ENCODE measurements at regions not wholly inside any gene's neighbourhood (a gene's known extent, or its start where the extent isn't known, plus 50 kb on each side); places are given as distances from the start of the nearest gene placed in this dataset.

DNA sequence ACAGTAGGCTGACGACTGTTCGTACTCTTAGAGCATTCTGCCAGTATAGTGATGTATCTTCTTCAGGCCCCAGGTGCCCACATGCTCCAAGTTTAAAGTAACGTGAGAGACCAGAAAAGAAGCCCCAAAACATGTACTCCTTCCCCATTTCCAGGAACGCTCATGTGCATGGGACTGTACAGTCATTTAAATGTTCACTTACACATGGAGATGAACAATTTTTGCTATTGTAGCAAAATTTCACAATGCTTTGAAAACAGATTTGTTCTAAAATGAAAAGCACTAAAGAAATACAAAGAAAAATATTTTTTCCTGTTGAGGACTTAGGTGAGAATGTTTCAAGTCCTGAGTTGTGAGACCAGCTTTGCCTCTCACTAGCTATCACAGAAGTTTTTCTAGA is 269.3 kb upstream of the PRDM1 start:
- DNase-seq = no peak

DNA sequence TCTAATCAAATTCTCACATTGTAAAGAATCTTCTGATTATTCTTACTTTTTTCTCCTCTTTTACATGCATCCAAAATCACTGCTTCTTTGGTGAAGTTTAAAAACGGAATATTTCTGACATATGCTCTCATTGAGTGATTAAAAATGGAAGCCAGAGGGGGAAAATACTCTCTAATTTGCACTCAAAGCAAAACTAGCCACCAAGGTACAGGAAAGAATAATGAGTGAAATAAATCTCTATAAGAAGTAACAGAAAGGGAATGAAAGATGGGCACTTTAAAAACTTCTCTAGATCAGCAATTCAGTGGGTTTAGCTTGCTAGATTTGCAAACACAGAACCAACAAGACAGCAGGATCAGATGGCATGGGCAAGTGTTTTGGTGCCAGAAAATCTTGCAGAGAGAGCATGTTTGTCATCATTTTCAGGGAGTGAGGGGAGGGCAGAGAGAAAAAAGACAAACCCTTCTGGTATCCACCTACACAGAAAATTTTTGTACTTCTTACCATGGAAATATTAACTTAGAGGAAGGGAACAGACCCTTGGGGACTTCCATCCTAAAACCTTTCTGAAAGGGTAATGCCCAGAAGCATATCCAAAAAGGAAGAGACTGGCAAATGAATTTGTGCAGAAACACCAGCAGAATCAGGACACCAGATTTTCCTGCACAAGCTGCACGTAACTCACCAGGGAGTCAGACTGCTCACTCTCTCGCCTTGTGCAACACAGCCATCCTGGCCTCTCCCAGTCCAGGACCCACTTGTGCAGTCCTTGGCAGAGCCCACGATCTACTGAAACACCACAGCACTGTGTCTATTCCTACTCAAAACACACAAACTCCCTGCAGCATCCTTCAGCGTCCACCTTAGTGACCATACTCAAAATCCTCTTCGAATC is 270.2 kb upstream of the PRDM1 start:
- DNase-seq = no peak

DNA sequence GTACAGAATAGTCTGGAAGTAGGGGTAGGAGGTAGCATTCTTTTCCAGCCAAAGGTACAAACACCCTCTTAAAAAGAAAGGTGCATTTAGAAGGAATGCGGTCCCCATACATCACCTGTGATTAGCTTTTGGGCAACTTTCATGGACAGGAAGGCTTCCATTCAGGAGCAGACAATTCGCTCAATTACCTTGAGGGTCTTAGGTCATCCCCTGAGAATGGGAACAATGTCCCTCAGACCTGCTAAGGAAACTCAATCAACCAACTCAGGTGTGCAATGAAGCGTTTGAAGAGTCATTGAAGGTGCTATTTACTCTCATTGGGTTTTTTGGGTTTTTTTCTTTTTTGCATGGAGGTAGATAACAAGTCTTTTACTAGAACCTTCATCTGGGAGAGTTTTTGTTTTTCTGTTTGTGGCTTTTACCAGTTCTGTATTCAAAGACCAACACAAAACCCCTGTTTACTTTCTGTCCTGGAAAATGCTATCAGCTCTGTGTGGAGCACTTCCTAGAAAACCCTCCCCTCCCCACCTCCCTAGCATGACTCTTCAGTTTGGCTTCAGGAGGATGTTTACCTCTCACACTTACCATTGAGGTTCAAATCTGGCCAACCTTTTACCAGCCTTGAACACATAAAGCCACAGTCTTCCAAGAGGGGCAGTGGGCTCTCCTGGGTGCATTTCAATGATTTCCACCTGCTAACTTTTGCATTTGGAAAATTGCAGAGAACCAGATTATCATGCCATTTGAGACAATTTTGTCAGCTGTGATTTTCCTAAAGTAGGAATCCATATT is 271.2 kb upstream of the PRDM1 start:
- DNase-seq = no peak

DNA sequence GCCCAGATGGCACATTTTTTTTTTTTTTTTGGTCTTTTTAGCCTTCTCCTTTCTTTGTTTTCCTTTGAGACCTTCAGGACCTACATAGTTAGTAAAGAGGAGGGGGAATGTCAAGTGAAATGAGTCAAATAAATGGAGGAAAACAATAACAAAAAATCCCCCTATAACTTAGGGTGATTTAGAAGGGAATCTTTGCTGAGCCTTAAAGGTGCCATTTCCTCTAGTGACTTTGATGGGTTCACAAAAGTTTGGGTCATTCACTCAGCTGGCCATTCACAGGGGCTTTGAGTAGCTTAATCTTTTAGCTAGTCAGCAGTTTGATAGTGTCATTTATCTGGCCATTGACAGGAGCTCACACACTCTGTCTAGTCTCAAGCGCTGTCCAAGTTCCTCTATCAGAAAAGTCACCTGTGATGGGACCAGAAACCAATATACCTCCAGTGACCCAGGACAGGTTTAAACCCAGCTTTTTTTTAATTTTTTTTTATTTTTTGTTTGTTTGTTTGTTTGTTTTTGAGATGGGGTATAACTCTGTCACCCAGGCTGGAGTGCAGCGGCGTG is 275.1 kb upstream of the PRDM1 start:
- DNase-seq = no peak

DNA sequence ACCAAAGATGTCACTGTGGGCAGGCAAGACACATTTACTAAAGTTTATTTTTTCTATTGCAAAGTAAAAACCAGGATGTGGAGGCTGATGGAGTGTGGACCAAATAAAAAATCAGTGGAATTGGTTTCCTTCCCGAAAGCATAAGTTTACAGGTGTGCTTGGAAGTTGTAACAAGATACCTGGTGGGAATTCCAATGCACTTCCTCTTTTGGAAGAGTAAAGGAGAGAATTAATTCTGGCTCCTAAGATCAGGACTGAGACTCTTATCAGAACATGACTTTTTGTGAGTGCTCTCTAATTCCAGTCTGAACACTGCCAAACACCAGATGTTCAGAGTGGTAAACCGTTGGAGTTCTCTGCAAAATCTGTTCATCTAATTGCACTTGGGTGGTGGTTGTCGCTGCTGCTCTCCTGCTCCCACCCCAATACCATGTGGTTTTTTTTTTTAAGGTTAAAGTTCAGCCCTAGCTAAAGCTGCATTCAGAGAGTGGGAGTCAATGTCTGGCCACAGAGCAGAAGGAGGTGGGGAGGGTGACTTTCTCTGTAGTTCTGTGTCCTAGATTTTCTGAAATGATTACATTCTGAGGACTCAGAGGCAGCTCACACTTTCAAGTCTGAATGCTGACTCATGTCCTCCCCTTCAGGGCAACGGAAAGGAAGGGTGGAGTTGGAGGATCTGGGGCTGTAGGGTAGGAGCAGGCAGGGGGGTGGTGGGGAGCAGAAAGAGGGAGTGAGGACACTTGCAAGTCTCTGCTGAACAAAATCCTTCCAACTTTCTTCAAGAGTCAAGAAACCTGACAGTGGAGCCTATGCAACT is 275.8 kb upstream of the PRDM1 start:
- peak in 1 of 51 donors; percentile 38 for DNase-seq

DNA sequence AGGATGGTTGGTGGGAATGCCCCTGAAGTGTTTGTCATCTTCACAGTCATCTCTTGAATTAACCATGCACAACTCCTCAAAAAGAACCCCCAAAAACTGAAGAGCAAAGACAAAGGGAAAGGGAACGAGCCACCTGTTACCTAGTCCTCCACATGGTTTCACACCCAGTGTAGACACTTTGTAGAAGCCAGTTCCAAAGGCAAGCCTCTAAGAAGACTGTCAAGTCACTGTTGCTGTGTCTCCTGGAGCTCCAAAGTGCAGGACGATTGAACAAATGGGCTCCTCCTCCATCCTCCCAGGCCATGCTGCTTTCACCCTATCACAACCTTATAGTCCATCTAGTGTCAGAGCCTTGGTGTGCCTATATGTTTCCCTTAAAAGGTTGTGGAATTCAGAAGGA is 277.6 kb upstream of the PRDM1 start:
- DNase-seq = no peak

DNA sequence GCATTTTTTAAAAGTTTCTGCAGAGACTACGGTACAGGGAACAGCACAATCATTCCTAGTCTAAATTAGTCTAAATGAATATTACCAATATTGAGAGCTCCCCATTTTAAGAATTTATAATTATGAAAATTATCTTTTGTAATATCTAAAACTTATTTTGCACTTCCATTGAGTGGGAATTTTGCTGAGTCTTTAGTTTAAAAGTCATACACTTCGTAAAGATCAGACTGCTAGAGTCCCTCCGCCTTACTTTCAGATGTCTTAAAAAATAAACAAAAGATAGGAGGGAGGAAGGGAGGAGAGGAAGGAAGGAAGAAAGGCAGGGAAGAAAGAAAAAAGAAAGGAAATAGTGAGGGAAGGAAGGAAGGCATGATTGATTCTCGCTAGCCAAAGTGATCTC is 278.2 kb upstream of the PRDM1 start:
- no peak for DNase-seq

DNA sequence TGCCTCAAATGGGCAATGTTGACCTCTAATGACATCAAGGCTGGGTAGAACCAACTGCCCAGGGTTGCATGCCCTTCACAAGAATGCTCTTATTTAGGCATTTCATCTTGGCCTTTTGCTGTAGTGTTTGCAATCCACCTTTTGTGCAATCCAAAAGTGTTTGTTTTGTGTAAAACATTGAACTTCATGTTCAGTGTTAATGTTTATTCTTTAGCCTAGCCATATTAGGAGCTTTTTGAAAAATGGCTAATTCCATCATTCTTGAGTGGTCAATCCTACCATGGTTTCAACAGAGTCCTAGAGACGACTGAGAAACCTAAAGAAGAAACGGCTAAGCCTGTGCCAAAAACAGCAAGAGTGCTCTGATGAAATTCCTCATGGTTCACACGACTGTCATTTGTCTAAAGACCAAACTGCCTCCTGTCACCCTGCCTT is 279.6 kb upstream of the PRDM1 start:
- DNase-seq = no peak

DNA sequence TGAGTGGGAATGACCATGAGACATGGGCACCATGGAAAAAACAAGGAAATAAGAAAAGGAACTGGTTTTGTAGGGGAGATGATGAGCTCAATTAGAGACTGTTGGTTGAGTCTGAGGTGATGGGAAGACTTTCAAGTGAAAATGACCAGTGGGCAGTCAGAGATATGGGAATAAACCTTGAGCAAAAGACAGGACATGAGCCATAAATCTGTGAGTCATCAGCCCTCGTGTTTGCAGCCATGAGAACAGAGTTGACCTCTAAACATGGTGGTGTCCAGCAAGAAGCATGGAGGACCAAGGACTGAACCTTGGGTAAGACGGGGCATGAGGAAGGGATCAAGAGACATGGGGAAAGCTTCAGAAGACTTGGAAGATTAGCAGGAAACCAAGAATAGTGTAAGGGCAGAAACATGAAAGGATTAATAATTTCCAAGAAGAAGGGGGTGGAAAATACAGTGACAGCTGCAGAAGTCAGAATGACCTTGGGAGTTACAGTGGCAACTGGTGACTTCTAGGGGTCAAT is 280.6 kb upstream of the PRDM1 start:
- DNase-seq = no peak

DNA sequence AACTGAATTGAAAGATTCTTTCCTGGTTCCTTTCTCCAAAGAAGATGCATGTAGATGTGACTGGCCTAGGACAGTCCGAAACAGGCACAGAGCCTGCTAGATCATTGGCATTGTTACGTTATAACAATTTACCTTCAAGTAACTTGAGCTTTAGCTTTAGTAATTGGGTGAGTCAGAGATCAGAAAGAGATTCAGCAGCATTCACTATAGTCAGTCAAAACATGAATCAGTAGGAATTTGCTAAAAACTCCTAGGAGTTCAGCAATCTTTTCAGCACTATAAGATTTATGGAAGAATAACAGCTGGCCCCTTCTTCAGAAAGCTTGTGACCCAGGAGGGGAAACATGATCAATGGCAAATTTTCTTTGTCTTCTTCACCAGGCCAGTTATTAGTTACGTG is 281.7 kb upstream of the PRDM1 start:
- no peak for DNase-seq

DNA sequence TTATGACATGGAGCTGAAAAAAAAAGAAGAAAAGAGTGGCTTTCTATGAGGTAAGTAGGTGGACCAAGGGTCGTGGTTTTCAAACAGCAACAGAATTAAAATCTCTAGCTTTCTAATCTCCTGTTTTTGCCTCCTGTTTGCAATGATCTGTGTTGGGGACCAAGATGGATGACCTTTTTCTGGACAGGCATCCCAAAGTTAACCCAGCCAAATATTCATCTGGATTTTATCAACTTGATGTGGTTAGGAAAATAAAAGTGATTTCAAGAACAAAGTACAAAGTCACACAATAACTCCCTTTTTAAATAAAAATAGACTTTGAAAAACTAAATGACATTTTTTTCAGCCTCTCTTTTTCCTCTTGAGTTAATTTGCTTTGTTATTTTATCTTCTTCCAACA is 282.1 kb upstream of the PRDM1 start:
- DNase-seq = no peak

DNA sequence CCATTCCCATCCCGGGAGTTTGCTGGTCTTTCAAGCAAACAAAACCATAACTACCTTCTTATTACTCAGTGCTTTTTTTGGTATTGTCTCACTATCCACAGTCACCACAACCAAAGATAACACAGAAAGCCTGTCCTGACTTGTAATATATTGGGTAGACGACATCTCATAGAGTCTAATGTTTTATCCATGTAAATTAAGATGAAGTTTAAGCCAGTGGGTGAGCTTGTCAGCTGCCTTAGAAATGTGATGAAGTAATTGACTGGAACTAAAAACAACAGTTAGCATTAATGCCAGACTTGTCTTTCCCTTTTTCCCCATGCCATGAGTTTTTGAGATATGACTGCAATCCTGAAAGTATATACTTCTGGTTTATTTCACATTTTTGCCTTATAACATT is 282.7 kb upstream of the PRDM1 start:
- no peak for DNase-seq

DNA sequence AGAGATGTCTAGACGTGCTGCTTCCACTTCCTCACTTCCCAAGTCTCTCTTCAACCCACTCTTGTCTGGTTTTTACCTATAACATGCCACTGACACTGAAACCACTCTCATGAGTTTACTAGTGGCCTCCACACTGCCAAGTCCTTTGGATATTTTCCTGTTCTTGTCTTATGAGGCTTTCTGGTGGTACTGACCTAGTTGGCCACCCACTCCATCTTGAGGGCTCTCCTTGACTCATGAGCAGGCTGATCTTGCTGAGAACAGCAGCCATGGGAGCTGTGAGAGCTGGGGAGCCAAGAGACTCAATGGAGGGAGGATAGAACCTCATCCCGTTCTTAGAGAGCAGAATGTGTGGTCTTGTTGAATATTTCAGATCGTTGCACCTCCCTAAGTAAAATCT is 283.4 kb upstream of the PRDM1 start:
- no peak for DNase-seq

DNA sequence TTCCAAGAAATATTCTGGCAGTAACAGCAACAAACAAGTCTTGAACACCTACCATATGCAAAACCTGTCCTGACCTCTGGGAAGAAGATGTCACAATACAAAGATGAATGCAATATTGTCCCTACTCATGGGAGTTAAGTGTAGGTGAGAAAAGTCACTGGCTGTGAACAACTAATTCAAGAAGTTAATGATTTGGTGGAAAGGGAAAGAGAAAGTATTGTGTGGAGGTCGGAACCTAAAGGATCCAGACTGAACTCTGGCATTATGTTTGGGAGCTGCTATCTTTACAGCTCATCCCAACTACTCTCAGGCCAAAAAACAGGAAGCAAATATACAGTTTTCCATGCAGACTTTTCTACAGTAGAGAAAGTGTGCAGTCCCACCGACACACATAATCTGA is 285.3 kb upstream of the PRDM1 start:
- DNase-seq = no peak

DNA sequence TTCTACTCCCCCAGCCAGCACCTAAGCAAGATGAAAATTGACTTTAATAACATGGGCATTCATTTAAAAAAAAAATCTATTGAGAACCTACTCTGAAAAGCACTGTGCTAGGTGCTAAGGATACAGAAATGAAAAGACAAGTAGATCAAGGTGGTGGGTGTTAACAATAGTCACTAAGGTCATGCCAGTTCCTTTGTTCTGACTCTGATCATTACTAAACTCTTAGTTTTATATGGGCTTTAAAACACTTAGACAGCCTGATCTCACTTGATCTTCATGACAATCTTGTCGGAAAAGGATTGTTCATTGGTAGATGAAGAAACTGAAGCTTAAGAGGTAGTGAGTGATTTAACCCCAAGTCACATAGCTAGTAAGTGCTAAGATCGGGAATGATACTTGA is 285.7 kb upstream of the PRDM1 start:
- no peak for DNase-seq

DNA sequence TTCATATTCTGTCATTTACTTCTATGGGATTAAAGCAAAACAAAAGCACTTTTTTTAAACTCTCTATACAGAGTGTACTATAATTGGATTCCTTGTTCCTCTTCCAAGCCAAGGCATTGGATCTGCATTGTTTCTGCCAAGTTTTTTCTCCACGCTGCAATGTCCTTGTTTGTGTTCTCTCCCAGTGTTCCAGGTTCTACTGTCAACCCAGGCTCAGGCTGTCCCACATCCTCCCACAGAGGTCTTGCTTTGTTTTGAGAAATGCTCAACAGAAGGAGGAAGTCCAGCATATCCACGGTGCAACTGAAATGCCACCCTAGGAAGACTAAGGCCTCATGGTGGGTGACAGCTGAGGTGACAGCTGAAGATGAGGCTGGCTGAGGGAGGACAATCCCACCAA is 287.1 kb upstream of the PRDM1 start:
- DNase-seq = peak in 1 of 51 donors; percentile 8

DNA sequence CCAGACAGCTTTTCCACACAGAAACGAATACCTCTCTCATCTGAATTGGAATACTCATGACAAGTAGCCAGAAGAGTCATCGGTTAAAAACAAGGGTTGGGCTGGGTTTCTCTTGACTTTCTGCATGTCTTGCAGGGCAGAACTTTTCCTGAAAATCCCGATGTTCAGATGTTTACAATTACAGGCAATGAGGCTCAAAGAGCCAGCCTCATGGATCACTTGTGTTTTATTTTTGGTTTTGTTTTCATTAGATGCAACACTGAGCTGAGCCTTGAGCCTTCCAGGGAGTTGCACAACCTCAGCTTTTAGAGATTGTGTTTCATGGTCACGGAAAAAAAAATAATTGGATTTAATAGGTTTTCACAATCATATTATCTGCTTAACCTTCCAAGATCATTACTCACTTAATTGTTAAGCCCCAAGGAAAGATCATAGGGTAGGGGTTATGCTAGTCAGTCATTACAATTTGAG is 288.1 kb upstream of the PRDM1 start:
- no peak for DNase-seq

DNA sequence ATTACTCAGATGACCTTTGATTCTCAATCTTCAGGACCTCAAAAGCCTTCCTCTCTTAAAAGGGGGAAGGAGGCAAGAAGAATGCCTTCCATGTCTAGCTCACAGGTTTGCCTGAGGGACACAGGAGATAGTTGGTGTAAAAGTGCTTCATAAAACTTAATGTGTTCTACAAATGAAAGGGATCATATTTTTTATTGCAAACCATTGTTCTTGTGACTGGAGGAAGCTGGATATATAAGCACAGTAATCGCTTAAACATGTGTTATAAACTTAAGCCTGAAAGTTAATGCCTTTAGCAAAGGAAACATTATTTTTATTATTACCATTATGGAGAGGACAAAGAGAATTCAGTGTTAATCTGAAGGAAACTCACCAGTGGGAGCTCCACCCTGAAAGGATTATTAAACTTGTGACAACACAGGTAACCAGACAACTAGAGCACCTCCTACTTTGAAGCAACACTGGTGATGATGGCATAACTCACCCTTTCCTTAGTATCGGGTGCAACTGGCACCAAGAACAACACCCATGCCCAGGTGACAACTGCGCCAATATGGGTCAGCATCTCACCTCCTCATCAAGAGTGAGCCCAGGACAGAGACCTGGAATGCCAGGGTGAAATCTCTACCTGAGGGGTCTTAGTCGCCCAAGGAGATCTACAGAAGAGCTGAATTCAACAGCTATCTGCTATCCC is 288.7 kb upstream of the PRDM1 start:
- DNase-seq = no peak

DNA sequence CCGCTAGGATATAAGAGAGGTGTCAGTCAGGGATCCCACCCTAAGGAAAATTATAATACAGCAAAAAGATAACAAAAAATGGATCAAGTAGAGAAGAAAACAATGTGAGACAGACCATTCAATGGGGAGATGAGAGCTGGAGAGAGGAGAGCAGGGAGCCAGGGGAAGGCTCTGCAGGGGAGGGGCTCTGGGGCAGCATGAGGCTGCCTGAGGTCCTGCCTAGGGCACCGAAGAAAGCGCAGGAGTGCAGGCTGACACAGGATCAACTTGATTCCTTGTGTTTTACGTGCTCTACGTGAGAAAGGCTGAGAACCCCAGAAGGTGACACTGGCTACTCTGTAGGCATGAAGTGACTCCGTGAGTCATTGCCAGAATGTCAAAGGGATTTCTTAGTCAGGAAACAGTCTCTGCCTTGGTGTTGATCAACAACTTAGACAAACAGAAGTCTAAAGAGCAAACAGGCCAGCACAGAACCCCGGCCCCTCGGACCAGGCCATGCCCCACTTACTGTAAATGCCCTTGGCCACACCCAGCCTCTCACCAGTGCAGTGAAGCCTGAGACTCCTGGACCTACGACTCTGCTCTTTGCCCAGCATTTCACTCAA is 290.1 kb upstream of the PRDM1 start:
- DNase-seq = no peak

DNA sequence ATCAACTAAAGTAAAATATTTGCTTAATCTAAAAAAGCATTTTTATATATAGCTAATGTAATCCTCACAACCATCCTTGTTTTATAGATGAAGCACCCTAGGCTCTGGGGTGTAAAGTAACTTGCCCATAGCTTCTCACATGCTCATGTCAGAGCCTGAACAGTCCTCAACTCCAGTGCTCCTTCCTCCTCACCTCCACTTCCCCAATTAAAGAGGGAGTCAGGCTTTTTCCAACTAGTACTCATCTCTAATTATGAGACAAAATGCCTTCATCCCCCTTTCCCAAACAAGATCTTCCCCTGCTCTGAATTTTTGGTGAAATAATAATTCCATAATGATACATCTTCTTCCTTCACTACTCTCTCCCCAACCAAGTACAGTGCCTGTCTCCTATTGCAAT is 290.8 kb upstream of the PRDM1 start:
- DNase-seq = no peak

Data from hypothalamus (tissue), 51 donors.